Body of pancreas (tissue), 4 donors: ENCODE measurements at regions not wholly inside any gene's neighbourhood (a gene's known extent, or its start where the extent isn't known, plus 50 kb on each side); places are given as distances from the start of the nearest gene placed in this dataset.

Experiments used
- ATAC-seq: fragments of 150-250 bp; one replicate; pipeline ENCODE4 v1.9.1; 2016
- DNase-seq, 4 donors: peaks; one replicate each; pipeline ENCODE4 v3.0.0-alpha.2; 2019
- H3K27ac ChIP-seq, 4 donors: fragments of 200-600 bp; sonication (generic); 1 replicate in 3 of 4; 2 replicates in 1 of 4; pipeline versions ENCODE4 v1.5.1 to v1.6.1; 2016 to 2019; ENCODE audit warnings: mild to moderate bottlenecking in 1 of 4, mixed read lengths in 1 of 4, moderate library complexity in 1 of 4
- H3K27me3 ChIP-seq, 2 donors: fragments of 200-600 bp; sonication (generic); one replicate each; pipeline ENCODE4 v1.6.0; 2016; ENCODE audit warnings: mild to moderate bottlenecking in 1 of 2
- H3K36me3 ChIP-seq, 2 donors: fragments of 200-600 bp; sonication (generic); replicated peaks in 1 of 2; 2 replicates each; pipeline ENCODE4 v1.5.1; 2016; ENCODE audit warnings: low read depth in 2 of 2; ENCODE audit not compliant: insufficient read depth in 1 of 2
- H3K4me1 ChIP-seq: fragments of 200-600 bp; sonication (generic); one replicate; pipeline ENCODE4 v1.6.0; 2016
- H3K4me3 ChIP-seq, 2 donors: fragments of 200-600 bp; sonication (generic); 1 replicate in 1 of 2; 2 replicates in 1 of 2; pipeline ENCODE4 v1.5.1; 2016 to 2019
- H3K9me3 ChIP-seq, 3 donors: fragments of 200-600 bp; sonication (generic); 1 replicate in 2 of 3; 2 replicates in 1 of 3; pipeline ENCODE4 v1.5.1; 2016
- CTCF ChIP-seq, 7 experiments: fragments of 450-650 bp in 4 of 7; fragments of 200-600 bp in 3 of 7; sonication (generic) in 3 of 7; IDR thresholded peaks; one replicate each; pipeline ENCODE4 v1.5.1; 2016 to 2019; ENCODE audit warnings: antibody characterized with exemption in 7 of 7
- POLR2A ChIP-seq, 3 donors: fragments of 450-650 bp; IDR thresholded peaks; one replicate each; pipeline ENCODE4 v1.6.1; 2016; ENCODE audit warnings: antibody characterized with exemption in 3 of 3, mild to moderate bottlenecking in 2 of 3
- WGBS, 2 donors: methylation state at CpG; one replicate each; pipeline ENCODE4 v1.1.5; 2017; 5-methylcytosine and 5-hydroxymethylcytosine counted together
- intact Hi-C: fragments of 100-400 bp; cut with DNase I; formaldehyde crosslinking; loops from one replicate; pipeline ENCODE4 v1.15.1; 2023

- intact Hi-C loops: no loop called here
- no peak for ATAC-seq
Observed at GRCh38 chr17:33501185-33501584, 208.1 kb upstream of the ASIC2 start.

GRCh38 chr17:33504571-33504970 is 211.5 kb upstream of the ASIC2 start:
- intact Hi-C loops: no loop called here
- Histone ChIP-seq H3K27me3 (no peaks in the 10 kb centered on the region), H3K9me3 (no peaks in the 10 kb centered on the region), H3K4me1 (no peaks in the 10 kb centered on the region), H3K36me3 (no peaks in the 10 kb centered on the region), H3K27ac (no peak overlapping the region), H3K4me3 (no peak overlapping the region)
- no peak for TF ChIP-seq CTCF (IDR thresholded peaks at IDR 0.05)
- no peak for TF ChIP-seq POLR2A (IDR thresholded peaks at IDR 0.05)
- no peak for ATAC-seq
- WGBS, 2 donors: 62 to 66% methylated on average over 2 of the region's 2 CpGs
- DNase-seq: no peak

More at GRCh38 chr17:33501185-33501584, 208.1 kb upstream of the ASIC2 start:
- Histone ChIP-seq H3K36me3 (no peaks in the 10 kb centered on the region), H3K27me3 (no peaks in the 10 kb centered on the region), H3K27ac (no peak overlapping the region), H3K9me3 (no peaks in the 10 kb centered on the region), H3K4me1 (no peaks in the 10 kb centered on the region), H3K4me3 (no peak overlapping the region)
- no peak for TF ChIP-seq POLR2A (IDR thresholded peaks at IDR 0.05)
- no peak for TF ChIP-seq CTCF (IDR thresholded peaks at IDR 0.05)
- WGBS, 2 donors: 77 to 82% methylated on average over 6 of the region's 6 CpGs
- no peak for DNase-seq

- WGBS, 2 donors: 55 to 70% methylated on average over 11 of the region's 11 CpGs
- H3K27ac ChIP-seq: no peak overlapping the region
- intact Hi-C loops: no loop called here
Observed at GRCh38 chr17:33506889-33507650, 214.0 kb upstream of the ASIC2 start.

GRCh38 chr17:33508215-33508614 is 215.1 kb upstream of the ASIC2 start:
- intact Hi-C loops: no loop called here
- H3K4me1 ChIP-seq: no peaks in the 10 kb centered on the region
- no peak for ATAC-seq
- TF ChIP-seq CTCF (IDR thresholded peaks at IDR 0.05): no peak
- no peak overlapping the region for H3K4me3 ChIP-seq
- 37 to 44% methylated on average over 3 of the region's 3 CpGs for WGBS, 2 donors
- H3K27me3 ChIP-seq: no peaks in the 10 kb centered on the region
- no peak overlapping the region for H3K27ac ChIP-seq
- no peaks in the 10 kb centered on the region for H3K36me3 ChIP-seq
- H3K9me3 ChIP-seq: no peaks in the 10 kb centered on the region
- no peak for DNase-seq

More at GRCh38 chr17:33506889-33507650, 214.0 kb upstream of the ASIC2 start:
- ATAC-seq: no peak
- no peaks in the 10 kb centered on the region for H3K9me3 ChIP-seq
- TF ChIP-seq CTCF (IDR thresholded peaks at IDR 0.05) (no peak), POLR2A (IDR thresholded peaks at IDR 0.05) (no peak)
- H3K36me3 ChIP-seq: no peaks in the 10 kb centered on the region
- no peaks in the 10 kb centered on the region for H3K4me1 ChIP-seq
- H3K27me3 ChIP-seq: no peaks in the 10 kb centered on the region
- no peak overlapping the region for H3K4me3 ChIP-seq
- DNase-seq: no peak

DNA sequence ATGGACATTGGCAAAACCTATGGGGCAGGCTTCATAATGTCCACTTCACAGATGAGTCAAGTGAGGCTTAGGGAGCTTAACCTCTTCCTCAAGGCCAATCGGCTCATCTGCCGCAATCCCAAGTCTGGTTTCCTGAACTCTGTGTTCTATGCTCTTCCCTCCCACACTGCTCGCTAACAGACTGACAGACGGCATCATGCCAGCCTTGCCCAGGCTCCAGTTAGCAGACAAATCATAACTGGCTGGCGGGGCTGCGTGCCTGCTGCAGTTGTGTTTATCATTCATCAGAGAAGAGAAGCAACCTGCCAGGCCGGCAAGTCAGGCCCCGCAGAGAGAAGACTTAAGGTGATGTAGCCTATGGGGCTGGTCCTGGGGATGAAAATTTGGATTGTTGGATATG is 216.2 kb upstream of the ASIC2 start:
- Histone ChIP-seq H3K27ac (no peak overlapping the region), H3K9me3 (no peaks in the 10 kb centered on the region), H3K4me3 (no peak overlapping the region), H3K4me1 (no peaks in the 10 kb centered on the region), H3K36me3 (no peaks in the 10 kb centered on the region), H3K27me3 (no peaks in the 10 kb centered on the region)
- 55 to 71% methylated on average over 8 of the region's 8 CpGs for WGBS, 2 donors
- ATAC-seq (no peak), DNase-seq (no peak)
- intact Hi-C loops: no loop called here
- no peak for TF ChIP-seq CTCF (IDR thresholded peaks at IDR 0.05)
- no peak for TF ChIP-seq POLR2A (IDR thresholded peaks at IDR 0.05)
